GM21360 (cell line): ENCODE measurements at regions not wholly inside any gene's neighbourhood (a gene's known extent, or its start where the extent isn't known, plus 50 kb on each side); places are given as distances from the start of the nearest gene placed in this dataset.

Experiments
- ATAC-seq: cut with Tn5 transposase; IDR thresholded peaks from one replicate; pipeline ENCODE4 v1.9.1; 2021; ENCODE audit warnings: mild to moderate bottlenecking, moderate library complexity; ENCODE audit not compliant: unreplicated experiment

DNA sequence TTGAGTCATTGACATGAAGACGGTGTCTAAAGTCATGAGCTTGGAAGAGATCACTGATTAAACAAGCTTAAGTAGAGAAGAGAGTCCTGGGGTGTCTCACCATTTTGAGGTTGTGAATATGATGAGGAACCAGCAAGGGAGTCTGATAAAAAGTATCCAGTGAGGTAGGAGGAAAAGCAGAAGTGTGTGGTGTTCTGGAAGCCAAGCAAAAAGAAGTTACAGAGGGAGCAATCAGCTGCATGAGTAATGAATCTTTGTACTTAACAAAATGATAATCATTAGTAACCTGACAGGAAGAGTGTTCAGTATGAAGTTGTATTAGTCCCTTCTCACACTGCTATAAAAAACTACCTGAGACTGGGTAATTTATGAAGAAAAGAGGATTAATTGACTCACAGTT lies 131.3 kb downstream of the C11orf87 start:
- no peak for ATAC-seq

DNA sequence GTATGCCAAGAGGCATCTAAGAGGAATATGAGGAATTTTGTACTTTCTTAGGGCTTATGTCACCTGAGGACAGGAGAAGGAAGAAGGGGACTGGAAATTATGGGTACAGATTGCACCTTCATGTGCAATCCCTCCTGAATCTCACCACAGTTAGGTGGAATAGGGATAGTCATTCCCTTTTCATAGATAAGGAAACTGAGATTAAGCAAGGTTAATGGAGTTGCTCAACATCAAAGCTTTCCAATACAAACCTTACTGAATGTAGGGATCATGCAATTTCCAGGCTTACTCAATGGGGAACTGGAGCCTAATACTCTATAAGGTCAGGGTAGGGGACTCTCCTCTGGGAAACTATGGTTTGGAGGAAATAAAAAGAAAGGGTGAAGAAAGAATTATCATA lies 133.0 kb downstream of the C11orf87 start:
- ATAC-seq: no peak

DNA sequence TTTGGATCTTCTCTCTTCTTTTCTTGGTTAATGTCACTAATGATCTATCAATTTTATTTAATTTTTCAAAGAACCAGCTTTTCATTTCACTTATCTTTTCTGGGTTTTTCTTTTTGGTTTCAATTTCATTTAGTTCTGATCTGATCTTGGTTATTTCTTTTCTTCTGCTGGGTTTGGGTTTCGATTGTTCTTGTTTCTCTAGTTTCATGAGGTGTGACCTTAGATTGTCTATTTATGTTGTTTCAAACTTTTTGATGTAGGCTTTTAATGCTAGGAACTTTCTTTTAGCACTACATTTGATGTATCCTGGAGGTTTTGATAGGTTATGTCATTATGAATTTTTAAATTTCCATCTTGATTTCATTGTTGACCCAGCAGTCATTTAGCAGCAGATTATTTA lies 142.3 kb downstream of the C11orf87 start:
- no peak for ATAC-seq

DNA sequence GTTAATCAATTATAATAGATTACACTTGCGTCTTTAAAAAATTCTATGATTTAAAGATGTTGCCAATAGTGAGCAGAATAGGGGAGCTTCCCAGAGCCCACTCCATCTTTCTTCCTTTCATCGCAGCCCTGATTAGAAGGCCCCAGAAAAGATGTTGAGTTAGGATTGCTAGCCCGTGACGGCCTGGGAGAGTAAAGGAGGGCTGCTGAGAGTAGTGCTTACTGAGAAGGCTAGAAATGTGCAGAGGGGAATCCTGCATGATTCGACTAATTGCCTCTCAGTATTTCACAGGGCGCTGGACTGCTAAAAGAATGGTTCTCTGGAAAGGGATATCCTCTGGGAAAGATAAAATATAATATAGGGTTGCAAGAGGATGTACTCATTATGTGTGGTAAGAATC lies 160.5 kb downstream of the C11orf87 start:
- ATAC-seq: no peak

DNA sequence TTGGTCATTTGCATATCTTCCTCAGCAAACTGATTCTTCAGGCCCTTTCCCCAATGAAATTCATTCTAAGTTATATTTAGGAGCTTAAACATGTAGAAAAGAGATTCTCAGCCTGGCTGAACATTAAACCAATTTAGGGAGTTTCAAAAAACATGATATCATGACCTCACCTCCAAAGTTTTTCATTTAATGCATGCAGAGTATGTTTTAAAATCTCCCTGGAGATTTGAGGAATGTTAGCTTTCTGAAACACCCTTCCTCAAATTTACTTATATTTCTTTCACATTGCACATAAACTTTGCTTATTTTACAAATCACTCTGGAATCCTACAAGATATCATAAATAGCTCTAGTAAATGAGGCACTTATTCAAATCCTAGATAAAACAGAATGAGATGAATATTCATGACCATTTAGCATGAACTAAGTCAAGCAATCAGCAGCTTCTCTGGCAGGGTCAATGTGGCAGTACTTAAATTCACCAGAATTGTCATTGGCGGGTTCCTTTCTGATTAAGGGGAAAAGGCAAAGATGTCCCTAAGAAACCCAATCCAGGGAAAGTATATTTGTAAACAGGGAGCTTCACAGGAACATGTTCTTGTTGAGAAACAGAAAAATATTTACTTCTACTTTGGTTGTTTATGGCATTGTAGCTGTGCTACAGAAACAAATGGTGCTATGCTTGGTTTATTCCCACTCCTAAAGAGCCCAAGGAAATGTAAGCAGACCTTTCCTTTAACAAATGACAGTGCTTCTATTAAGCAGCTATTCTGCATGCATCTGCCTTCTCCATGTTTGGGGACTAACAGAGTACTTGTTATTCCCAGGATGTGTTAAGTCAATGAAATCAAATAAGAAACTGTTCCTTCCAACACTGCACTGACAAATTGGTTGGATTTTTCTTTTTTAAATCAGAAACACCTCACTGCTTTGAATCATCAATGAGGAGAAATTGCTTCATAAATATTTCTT lies 162.3 kb downstream of the C11orf87 start:
- no peak for ATAC-seq

DNA sequence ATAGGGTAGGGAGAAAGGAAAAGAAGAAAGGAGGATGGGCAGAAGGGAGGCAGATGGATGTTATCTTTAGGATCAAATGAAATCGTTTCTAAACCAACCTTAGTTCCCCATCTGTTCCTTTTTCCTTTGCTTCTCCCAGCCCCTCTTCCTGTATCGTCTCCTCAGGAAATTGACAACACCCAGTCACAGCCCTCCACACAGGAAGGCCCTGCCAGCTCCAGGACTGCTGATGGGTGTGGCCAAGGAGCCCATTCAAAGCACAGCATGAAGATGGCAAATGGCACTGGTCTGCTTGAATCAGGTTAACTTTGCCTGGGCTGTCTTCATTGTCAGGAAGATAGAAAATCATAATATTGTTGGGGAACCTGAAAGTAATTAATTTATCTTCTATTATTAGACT lies 164.8 kb downstream of the C11orf87 start:
- ATAC-seq: no peak

DNA sequence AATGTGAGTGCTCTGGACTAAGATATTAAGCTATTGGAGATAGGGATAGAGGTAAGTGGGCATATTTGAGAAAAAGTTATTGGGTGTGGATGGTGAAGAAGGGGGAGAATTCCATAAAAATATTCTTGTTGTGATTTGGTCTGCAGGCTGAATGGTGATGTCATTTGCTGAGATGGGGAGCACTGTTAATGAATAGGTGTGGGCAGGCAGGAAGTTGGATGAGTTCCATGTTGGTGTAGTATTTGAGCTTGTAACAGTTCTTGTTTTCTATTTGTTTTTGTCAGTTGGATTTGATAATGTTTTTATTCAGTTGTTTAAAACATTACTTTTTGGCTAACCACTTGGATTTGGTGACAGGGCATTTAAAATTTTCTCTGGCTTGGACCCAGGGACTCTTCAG lies 168.8 kb downstream of the C11orf87 start:
- ATAC-seq: no peak

DNA sequence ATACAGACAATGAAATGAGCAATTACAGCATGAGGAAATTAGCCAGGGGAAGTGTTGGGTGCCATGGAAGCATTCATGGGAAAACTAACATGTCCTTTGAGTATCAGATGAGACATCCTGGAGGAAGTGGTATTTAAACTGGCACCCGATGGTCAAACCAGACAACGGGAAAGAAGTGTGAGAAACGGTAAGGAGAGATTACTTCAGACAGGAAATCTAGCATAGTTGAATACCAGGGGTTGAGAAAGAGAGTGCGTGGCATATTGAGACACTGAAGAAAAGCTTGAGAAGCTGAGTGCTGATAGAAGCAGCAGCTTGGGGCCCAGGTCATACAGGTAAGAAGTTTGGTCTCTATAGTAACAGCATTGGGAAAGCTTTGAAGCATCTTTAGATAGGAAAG lies 175.3 kb downstream of the C11orf87 start:
- ATAC-seq: no peak

DNA sequence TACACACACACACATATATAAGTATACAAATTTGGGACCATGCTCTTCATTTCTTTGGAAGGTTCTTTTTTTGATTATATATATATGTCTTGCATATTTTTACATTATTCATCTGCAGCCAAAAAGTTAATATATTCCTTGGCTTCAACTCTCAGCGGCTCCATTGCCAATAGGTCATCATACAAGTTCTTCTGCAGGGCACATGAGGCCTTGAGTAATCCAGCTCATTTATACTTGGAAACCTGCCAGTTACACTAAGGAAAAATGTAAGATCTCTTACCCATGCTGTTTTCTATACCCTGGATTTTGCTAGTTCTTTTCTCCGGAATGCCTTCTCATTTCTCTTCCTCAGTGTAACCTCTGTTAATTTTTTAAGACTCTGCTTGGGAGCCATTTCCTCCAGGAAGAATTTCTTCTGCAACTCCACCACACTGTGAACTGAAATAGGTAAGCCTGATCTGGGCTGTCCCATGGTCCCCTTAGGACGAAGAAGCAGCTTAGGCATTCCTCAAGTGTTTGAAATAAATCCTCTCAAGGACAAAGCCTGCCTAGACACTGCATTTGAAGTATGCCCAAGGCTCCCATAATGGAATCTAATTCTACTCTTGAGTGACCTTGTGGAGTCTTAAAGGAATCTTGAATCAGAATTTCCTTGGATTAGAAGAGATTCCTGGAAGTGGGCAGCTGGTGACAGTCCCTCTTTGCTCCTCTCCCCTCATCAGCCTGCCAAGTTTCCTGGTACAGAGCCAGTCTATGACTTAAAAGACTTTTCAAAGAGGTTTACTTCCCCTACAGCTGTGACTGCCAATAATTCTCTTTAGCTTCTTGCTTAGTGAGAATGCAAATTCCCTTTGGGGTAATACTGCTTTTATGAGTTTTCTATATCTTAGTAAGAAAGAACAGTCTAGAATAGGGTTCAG lies 182.8 kb downstream of the C11orf87 start:
- ATAC-seq: no peak

DNA sequence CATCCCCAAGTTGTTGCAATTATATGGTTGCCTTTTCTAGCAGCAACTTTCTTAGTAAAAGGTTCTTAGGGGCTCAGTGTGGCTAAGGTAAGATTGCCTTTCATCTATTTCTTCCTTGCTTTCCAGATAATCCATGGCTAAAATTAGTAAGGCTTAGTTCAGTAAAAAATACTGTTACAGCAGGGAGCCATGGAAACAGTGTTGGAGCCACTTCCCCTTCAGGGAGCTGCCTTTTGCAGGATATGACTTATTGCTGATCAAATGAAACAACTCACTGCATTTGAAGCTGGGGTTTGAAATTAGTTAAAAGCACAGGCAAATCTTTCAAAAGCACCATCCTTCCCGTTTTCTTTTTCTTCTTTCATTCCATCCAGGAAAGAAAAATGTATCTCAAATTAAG lies 184.3 kb downstream of the C11orf87 start:
- ATAC-seq: no peak

DNA sequence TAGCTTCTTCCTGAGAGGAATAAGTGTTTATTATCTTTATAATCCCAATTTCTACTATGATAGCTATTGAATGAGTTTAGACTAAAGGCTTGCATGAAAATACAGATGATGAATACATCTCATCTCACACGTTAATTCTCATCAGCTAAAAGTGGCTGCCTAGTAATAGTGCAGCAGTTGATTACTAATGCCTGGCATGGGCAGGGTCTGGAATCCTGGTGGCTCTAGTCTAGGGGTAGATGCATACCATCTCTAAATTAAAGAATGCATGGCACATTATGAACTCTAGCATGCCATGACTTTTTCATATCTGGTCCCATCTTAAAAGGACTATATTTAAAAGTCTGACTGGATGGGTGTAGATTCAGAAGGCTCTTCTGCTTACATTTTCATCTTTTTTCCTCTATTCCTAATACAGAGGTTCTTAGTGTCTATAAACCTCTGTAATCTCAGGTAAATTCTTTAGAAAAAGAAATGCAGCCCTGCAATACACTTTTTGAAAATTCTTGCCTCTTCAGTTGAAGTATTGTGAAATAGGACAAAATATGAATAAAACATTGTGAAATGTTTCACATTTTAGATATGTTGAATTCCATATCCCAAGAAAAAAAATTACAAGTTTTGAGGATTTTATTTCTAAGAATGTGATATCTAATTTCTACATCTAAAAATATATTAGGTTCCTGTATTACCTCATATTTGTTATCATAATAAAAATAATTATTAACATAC lies 187.6 kb downstream of the C11orf87 start:
- no peak for ATAC-seq

DNA sequence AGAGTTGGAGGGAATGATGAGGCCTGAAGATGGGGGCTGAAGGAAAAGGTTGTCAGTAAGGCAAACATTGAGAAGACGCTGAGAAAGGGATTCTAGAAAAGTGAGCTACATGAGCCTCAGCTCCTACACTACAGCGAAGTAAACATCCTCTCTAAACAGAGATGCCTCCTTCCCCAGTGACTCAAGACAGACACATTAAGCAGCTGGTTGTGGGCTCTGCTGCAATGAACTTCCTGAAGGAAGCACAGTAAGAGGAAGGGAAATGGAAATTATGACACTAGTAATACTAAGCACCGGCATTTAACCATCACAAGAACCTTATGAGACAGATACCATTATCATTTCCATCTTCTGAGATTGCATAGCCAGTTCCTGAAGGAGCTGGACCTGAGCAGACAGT lies 190.5 kb downstream of the C11orf87 start:
- ATAC-seq: no peak

DNA sequence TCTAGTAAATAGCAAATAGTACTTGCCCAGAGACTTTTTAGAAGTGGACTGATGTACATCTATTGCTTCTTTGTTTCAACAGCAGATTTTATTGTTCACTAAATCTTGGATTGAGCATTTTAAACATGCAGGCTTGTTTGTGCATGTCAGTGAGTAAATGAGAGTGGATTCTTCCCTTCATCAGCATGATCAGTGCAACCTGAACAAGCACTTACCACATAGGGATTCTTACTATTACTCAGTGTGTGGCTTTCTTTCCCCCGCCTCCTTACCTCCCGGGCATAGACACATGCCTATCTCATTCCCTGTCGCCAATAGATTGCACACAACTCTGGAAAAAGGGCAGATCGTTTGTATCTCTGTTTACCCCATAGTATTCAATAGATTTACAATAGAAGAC lies 197.5 kb downstream of the C11orf87 start:
- ATAC-seq: no peak

DNA sequence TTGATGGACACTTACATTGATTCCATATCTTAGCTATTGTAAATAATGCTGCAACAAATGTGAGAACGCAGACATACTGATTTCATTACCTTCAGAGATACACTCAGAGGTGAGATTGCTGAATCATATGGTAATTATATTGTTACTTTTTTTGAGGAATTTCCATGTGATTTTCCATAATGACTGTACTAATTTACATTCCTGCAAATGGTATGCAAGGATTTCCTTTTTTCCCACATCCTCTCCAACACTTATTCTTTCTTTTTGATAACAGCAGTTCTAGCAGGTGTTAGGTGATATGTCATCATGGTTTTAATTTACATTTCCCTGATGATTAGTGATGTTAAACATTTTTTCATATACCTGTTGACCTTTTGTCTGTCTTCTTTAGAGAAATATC lies 207.7 kb downstream of the C11orf87 start:
- no peak for ATAC-seq

DNA sequence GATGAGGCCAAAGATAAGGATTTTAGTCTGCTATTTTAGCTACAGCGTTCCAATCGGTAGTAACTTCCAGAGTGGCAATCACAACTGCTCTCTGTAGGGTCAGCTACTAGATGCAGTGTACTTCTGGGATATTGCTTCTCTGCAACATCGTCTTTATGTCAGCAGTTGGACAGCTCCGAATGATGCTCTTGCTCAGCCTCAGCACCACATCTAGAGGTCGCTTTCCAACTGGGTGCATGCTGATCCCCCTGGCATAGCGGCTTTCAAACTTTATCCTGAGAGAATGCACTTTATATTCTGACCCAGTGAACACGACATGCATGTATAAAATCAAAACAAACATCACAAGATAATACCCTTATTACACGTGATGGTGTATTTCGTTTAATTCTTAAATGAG lies 219.6 kb downstream of the C11orf87 start:
- ATAC-seq: no peak

DNA sequence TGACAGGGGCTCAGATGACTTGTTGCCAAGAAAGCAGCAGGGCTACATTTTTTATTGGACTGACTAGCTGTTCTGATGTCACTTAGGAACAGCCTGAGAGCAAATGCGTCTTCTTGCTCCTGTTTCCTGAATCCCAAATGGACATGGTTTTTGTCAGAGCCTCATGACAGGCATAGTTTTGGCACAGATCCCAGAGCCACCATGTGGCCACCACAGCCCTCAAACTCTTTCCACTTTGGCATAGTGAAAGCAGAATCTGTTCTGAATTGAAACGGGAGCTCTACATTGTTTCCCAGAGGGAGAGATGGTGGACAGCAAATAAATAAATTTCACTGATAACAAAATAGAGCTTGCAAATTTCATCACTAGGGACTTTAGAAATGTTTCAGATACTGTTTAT lies 222.2 kb downstream of the C11orf87 start:
- ATAC-seq: no peak

DNA sequence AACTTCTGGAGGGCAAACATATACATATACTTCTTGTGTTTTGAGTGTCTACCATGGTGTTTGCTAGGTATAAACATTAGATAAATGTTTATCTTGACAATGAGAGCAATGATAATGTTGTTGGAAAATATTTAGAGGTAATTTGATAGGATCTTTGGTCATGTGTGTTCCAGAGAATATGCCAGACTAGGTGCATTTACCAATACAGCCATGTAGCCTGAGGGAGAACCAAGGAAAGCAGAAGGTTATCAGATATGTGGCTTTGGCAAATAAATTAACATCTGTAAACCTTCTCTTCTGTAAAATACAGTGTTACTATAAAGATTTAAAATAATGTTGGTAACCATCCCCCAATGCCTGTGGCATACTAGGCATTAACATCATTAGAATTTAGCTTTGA lies 226.8 kb downstream of the C11orf87 start:
- no peak for ATAC-seq

DNA sequence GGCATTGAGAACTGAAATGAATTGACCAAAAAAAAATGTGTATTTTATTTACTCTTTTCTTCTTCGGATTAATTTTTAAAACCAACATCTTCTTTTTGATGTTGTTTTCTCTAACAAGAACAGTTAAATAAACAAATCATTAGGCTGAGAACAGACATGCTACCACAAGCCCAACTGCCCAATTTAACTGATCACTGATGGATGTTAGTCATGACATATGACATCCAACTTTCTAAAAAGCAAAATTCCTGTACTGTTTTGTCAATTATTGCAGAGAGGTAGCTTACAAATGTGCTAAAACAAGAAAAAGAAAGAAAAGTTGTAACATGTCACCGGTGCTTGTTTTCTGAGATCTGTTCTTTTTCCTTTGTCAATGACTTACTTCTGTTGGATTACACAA lies 232.1 kb downstream of the C11orf87 start:
- no peak for ATAC-seq

DNA sequence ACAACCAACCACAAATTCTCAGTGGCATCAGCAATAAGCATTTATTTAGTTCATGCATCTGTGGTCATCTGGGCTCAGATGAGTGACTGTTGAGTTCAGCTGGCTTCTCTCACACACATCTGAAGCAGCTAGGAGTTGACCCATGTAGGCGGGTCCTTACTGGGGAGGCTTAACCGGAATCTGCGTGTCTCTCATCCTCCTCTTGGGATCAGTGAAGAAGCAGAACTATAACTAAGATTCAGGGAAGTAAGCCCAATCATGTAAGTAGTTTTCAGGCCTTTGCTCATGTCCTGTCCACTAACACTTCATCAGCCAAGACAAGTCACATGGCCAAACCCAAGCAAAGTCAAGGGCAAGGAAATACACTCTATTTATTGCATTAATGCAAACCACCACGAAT lies 236.2 kb downstream of the C11orf87 start:
- no peak for ATAC-seq

DNA sequence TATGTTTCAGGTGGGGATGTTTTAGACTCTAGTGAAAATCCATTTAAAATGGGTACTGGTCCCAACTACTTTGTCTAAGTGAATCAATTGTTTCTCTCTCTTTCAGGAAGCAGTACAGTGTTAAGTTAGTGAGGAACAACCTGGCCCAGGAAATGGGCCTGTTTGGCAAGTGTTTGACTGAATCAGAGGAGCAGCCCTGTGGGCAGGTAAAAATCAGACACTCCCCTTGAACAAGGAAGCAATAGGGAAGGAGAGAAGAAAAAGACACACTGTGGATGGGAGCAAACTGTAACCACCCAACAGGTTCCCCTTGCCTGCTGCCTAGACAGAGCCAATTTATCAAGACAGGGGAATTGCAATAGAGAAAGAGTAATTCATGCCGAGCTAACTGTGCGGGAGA lies 245.7 kb downstream of the C11orf87 start:
- no peak for ATAC-seq

DNA sequence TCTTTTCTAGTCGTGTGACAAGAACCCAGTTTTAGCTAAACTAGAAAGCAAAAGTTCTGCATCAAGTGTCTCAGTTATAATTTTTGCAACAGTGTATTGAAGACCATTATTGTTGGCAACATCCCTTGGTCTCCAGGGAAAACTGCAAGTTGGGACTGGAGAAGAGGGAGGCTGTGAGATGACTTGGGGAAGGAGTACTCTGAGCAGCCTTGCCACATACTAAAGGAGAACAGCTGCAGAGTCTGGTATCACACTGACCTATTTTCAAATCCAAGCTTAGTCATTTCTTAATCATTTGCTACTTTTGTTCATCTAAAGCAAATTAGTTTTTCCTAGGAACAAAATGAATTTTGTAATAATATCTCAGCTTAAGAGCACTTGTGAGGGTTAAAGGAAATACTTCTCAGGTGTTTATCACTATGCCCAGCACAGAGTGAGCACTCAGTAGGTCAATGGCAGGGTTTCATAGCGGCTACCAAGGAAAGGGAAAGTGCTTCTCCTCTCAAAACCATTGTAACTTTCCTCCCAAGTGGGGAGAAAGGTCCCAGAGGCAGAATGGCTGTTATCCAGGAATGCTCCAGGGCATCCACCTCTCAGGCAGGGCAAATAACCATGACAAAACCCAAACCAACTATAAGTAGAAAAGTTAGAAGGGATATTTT lies 247.1 kb downstream of the C11orf87 start:
- ATAC-seq: no peak
